OCI-LY3 (cell line): ENCODE measurements at regions not wholly inside any gene's neighbourhood (a gene's known extent, or its start where the extent isn't known, plus 50 kb on each side); places are given as distances from the start of the nearest gene placed in this dataset.

ENCODE experiments used
- H2AFZ ChIP-seq: fragments of 200-600, 300-600 bp; shearing (Covaris generic); 2 replicates; pipeline ENCODE4 v1.6.0; 2014; ENCODE audit warnings: antibody characterized with exemption, low read depth, low read length
- H3K27ac ChIP-seq: fragments of 200-600, 300-600 bp; sonication (generic); 2 replicates; pipeline ENCODE4 v1.5.1; 2014; ENCODE audit warnings: mild to moderate bottlenecking, low read length, moderate library complexity, mixed read lengths
- H3K27me3 ChIP-seq: fragments of 200-600, 300-600 bp; sonication (generic); 2 replicates; pipeline ENCODE4 v1.6.1; 2014; ENCODE audit warnings: low read depth, low read length, mixed read lengths
- H3K36me3 ChIP-seq: fragments of 200-600, 300-600 bp; sonication (generic); replicated peaks from 2 replicates; pipeline ENCODE3; 2014; ENCODE audit warnings: low read depth, low read length, mixed read lengths
- H3K4me1 ChIP-seq: fragments of 300-600, 200-600 bp; sonication (generic); 2 replicates; pipeline ENCODE4 v1.6.1; 2014; ENCODE audit warnings: low read length, mixed read lengths
- H3K4me2 ChIP-seq: fragments of 200-600, 300-600 bp; sonication (generic); 2 replicates; pipeline ENCODE4 v1.6.1; 2014; ENCODE audit warnings: low read length, mixed read lengths
- H3K4me3 ChIP-seq: fragments of 300-600, 200-600 bp; sonication (generic); 2 replicates; pipeline ENCODE4 v1.5.1; 2014; ENCODE audit warnings: antibody characterized with exemption, mild to moderate bottlenecking, low read length, moderate library complexity
- H3K79me2 ChIP-seq: fragments of 300-600, 200-600 bp; shearing (Covaris generic); 2 replicates; pipeline ENCODE4 v1.6.1; 2014; ENCODE audit warnings: mild to moderate bottlenecking, low read length, mixed read lengths
- H3K9ac ChIP-seq: fragments of 300-600, 200-600 bp; shearing (Covaris generic); 2 replicates; pipeline ENCODE4 v1.6.0; 2014; ENCODE audit warnings: mild to moderate bottlenecking, low read length, moderate library complexity
- H3K9me3 ChIP-seq: fragments of 200-600, 300-600 bp; shearing (Covaris generic); 2 replicates; pipeline ENCODE4 v1.6.1; 2014; ENCODE audit warnings: low read length, mixed read lengths; ENCODE audit not compliant: insufficient read depth
- H4K20me1 ChIP-seq: fragments of 200-600, 300-600 bp; sonication (generic); 2 replicates; pipeline ENCODE4 v1.6.1; 2016; ENCODE audit warnings: low read length, mixed read lengths; ENCODE audit not compliant: insufficient read depth
- EZH2phosphoT487 ChIP-seq: fragments of 200-600 bp; shearing (Covaris generic); IDR thresholded peaks from 2 replicates; pipeline ENCODE4 v1.6.1; 2018; ENCODE audit warnings: antibody characterized with exemption, mixed run types, low read depth
- TF ChIP-seq, protein P1 (sequence below): fragments of 200-600, 300-600 bp; sonication (generic); IDR thresholded peaks from 2 replicates; pipeline ENCODE4 v1.5.1; 2014; ENCODE audit warnings: antibody characterized with exemption, low read length, low read depth

DNA sequence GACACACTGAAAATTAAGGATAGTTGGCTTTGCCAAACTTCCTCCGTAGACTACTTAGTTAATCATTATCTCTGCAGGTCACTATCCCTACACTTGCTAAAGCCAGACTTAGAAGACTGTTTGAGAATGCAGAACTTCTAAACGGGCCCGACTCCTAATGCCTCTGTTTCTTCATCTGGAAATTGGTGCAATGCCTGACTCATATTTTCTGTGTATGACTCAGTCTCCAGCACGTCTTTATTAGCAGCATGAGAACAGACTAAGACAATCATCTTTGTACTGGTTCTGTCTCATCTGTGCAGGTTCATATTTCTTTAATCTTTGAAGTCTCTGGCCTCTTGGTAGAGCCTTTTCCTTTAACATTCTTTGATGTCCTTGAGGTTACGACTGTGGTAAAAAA, 411.9 kb upstream of the ACTRT1 start:
- no peak overlapping the region for H3K9ac ChIP-seq
- H4K20me1 ChIP-seq = no peaks in the 10 kb centered on the region
- no peaks in the 10 kb centered on the region for H3K27me3 ChIP-seq
- H3K27ac ChIP-seq = no peak overlapping the region
- TF ChIP-seq, protein P1, sequence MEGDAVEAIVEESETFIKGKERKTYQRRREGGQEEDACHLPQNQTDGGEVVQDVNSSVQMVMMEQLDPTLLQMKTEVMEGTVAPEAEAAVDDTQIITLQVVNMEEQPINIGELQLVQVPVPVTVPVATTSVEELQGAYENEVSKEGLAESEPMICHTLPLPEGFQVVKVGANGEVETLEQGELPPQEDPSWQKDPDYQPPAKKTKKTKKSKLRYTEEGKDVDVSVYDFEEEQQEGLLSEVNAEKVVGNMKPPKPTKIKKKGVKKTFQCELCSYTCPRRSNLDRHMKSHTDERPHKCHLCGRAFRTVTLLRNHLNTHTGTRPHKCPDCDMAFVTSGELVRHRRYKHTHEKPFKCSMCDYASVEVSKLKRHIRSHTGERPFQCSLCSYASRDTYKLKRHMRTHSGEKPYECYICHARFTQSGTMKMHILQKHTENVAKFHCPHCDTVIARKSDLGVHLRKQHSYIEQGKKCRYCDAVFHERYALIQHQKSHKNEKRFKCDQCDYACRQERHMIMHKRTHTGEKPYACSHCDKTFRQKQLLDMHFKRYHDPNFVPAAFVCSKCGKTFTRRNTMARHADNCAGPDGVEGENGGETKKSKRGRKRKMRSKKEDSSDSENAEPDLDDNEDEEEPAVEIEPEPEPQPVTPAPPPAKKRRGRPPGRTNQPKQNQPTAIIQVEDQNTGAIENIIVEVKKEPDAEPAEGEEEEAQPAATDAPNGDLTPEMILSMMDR = no peak
- no peak for TF ChIP-seq EZH2phosphoT487
- no peaks in the 10 kb centered on the region for H3K36me3 ChIP-seq
- no peak overlapping the region for H3K4me3 ChIP-seq
- H3K79me2 ChIP-seq = no peaks in the 10 kb centered on the region
- no peak overlapping the region for H2AFZ ChIP-seq
- no peak overlapping the region for H3K4me2 ChIP-seq
- H3K4me1 ChIP-seq = no peaks in the 10 kb centered on the region
- H3K9me3 ChIP-seq = no peaks in the 10 kb centered on the region

DNA sequence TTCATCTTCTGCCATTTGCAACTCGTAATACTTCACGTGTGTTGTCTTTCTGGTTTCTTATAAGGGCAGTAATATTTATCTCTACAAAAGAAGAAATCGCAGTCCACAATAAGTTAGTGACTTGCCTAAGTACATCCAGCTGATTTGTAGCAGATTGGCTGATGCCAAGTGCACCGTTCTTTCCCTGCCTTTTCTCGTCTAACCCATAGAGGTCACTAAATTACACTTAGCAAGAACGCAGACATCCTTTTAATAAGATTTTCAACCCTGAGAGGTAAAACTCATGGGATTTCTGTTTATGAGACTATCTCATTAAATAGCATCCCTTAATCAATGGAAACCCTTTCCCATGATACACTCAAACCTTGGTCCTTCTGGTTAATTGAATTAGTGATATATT, 408.6 kb upstream of the ACTRT1 start:
- Histone ChIP-seq H4K20me1 (no peaks in the 10 kb centered on the region), H3K27ac (no peak overlapping the region), H3K36me3 (no peaks in the 10 kb centered on the region), H3K4me1 (no peaks in the 10 kb centered on the region), H3K27me3 (no peaks in the 10 kb centered on the region), H3K4me2 (no peak overlapping the region), H3K4me3 (no peak overlapping the region), H3K79me2 (no peaks in the 10 kb centered on the region), H3K9me3 (no peaks in the 10 kb centered on the region), H2AFZ (no peak overlapping the region), H3K9ac (no peak overlapping the region)
- TF ChIP-seq, protein P1 = peak; percentile 40
- no peak for TF ChIP-seq EZH2phosphoT487

DNA sequence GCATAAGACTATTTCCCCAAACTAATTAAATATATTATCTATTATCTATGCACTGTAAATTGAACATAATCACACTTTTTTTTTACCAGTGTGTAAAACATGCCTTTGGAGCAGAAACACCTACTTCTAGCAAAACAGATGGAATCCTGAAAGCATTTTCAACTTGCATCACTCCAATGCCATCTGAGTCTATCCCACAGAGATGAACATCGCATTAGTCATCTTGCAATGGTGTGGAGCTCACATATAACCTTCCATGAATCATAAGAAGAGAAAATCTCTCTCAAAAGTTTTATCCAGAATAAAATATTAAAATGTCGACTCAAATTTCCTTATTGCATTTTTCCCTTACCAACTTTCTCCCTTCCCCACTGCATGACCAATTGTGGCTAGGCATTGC, 406.7 kb upstream of the ACTRT1 start:
- no peaks in the 10 kb centered on the region for H3K27me3 ChIP-seq
- H2AFZ ChIP-seq = no peak overlapping the region
- no peaks in the 10 kb centered on the region for H3K36me3 ChIP-seq
- no peaks in the 10 kb centered on the region for H3K4me1 ChIP-seq
- H3K4me3 ChIP-seq = no peak overlapping the region
- no peak overlapping the region for H3K4me2 ChIP-seq
- no peak overlapping the region for H3K27ac ChIP-seq
- no peaks in the 10 kb centered on the region for H3K9me3 ChIP-seq
- H3K9ac ChIP-seq = no peak overlapping the region
- TF ChIP-seq EZH2phosphoT487 = no peak
- TF ChIP-seq, protein P1 = no peak
- no peaks in the 10 kb centered on the region for H3K79me2 ChIP-seq
- H4K20me1 ChIP-seq = no peaks in the 10 kb centered on the region

DNA sequence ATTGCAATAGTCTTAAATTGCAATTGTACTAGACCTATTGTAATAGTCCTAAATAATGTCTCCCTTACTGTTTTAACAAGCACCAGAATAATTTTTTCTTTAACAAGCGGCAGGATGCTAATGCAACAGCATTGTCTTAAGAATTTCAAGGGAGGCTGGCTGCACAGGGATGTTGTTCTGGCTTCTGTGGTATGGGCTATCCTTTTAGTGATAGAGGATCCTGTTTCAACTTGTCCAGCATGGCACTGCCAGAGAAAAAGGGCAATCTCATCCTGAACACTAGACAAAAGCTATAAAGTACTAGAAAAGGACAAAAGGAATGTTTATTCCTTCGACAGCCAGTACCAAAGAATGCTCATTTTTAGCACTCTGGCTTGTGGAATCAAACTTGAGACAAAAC, 405.5 kb upstream of the ACTRT1 start:
- TF ChIP-seq EZH2phosphoT487 = no peak
- TF ChIP-seq, protein P1 = no peak
- Histone ChIP-seq H3K79me2 (no peaks in the 10 kb centered on the region), H3K27ac (no peak overlapping the region), H3K4me2 (no peak overlapping the region), H4K20me1 (no peaks in the 10 kb centered on the region), H2AFZ (no peak overlapping the region), H3K27me3 (no peaks in the 10 kb centered on the region), H3K4me3 (no peak overlapping the region), H3K36me3 (no peaks in the 10 kb centered on the region), H3K9ac (no peak overlapping the region), H3K9me3 (no peaks in the 10 kb centered on the region), H3K4me1 (no peaks in the 10 kb centered on the region)
